Upper lobe of right lung (tissue), 1 donor: ENCODE measurements at regions not wholly inside any gene's neighbourhood (a gene's known extent, or its start where the extent isn't known, plus 50 kb on each side); places are given as distances from the start of the nearest gene placed in this dataset.

ENCODE experiments used
- ATAC-seq: fragments of 200-7000 bp; cut with Tn5 transposase; one replicate; pipeline ENCODE4 v1.9.1; 2020; ENCODE audit warnings: mild to moderate bottlenecking, moderate library complexity
- DNase-seq: peaks from one replicate; pipeline ENCODE4 v3.0.0-alpha.2; 2020
- H3K27ac ChIP-seq: fragments of 200-600 bp; one replicate; pipeline ENCODE4 v1.8.0; 2022
- H3K27me3 ChIP-seq: fragments of 200-600 bp; one replicate; pipeline ENCODE4 v1.8.0; 2022; ENCODE audit warnings: mild to moderate bottlenecking
- H3K36me3 ChIP-seq: fragments of 200-600 bp; one replicate; pipeline ENCODE4 v1.8.0; 2022
- H3K4me1 ChIP-seq: fragments of 200-600 bp; one replicate; pipeline ENCODE4 v1.8.0; 2022
- H3K4me3 ChIP-seq: fragments of 200-600 bp; one replicate; pipeline ENCODE4 v1.8.0; 2022; ENCODE audit warnings: mild to moderate bottlenecking
- H3K9me3 ChIP-seq: fragments of 200-600 bp; one replicate; pipeline ENCODE4 v1.8.0; 2022
- intact Hi-C: fragments of 100-400 bp; cut with DNase I; formaldehyde crosslinking; loops from one replicate; pipeline ENCODE4 v1.11.0; 2022
- TF ChIP-seq, protein P1 (sequence below): fragments of 200-600 bp; IDR thresholded peaks from one replicate; pipeline ENCODE4 v1.8.0; 2022; ENCODE audit warnings: antibody characterized with exemption
- donor health status: DM: no; HTN: yes; CAD: no; lungs with severe emphysema.

- ATAC-seq (no peak), DNase-seq (no peak)
- no peak overlapping the region for H3K27ac ChIP-seq
- H3K4me3 ChIP-seq = no peak overlapping the region
- no peaks in the 10 kb centered on the region for H3K9me3 ChIP-seq
- H3K27me3 ChIP-seq = no peaks in the 10 kb centered on the region
- TF ChIP-seq, protein P1, sequence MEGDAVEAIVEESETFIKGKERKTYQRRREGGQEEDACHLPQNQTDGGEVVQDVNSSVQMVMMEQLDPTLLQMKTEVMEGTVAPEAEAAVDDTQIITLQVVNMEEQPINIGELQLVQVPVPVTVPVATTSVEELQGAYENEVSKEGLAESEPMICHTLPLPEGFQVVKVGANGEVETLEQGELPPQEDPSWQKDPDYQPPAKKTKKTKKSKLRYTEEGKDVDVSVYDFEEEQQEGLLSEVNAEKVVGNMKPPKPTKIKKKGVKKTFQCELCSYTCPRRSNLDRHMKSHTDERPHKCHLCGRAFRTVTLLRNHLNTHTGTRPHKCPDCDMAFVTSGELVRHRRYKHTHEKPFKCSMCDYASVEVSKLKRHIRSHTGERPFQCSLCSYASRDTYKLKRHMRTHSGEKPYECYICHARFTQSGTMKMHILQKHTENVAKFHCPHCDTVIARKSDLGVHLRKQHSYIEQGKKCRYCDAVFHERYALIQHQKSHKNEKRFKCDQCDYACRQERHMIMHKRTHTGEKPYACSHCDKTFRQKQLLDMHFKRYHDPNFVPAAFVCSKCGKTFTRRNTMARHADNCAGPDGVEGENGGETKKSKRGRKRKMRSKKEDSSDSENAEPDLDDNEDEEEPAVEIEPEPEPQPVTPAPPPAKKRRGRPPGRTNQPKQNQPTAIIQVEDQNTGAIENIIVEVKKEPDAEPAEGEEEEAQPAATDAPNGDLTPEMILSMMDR = no peak
- no peaks in the 10 kb centered on the region for H3K4me1 ChIP-seq
- H3K36me3 ChIP-seq = no peaks in the 10 kb centered on the region
- intact Hi-C loops = no loop called here
These were observed 303.6 kb downstream of the LMX1A start for GRCh38 chr1:165052936-165053335.

DNA sequence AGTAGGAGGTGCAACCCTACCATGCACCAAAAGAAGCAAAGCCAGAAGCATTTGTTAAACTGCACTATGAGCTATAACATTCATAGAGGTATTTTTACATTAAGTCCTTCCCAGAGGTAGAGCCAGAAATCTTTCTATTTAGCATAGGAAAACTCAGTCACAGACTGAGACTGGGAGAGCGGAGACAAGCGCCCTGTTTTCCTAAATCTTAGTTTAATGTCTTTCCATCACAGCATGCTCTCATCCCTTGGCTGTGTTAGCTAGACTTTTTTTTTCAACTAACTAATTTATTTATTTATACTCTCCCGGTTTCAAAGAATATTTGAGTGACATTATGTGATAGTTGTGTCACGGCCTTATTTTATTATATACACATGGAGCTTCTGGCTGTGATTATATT, 304.1 kb downstream of the LMX1A start:
- H3K9me3 ChIP-seq = no peaks in the 10 kb centered on the region
- no peak for ATAC-seq
- no peak overlapping the region for H3K27ac ChIP-seq
- intact Hi-C loops = no loop called here
- DNase-seq = no peak
- H3K4me3 ChIP-seq = no peak overlapping the region
- H3K27me3 ChIP-seq = no peaks in the 10 kb centered on the region
- no peaks in the 10 kb centered on the region for H3K36me3 ChIP-seq
- TF ChIP-seq, protein P1 = no peak
- H3K4me1 ChIP-seq = no peaks in the 10 kb centered on the region

GRCh38 chr1:165050246-165050645, 306.3 kb downstream of the LMX1A start:
- no peaks in the 10 kb centered on the region for H3K4me1 ChIP-seq
- ATAC-seq (no peak), DNase-seq (no peak)
- H3K27ac ChIP-seq = no peak overlapping the region
- H3K27me3 ChIP-seq = no peaks in the 10 kb centered on the region
- intact Hi-C loops = no loop called here
- no peaks in the 10 kb centered on the region for H3K36me3 ChIP-seq
- H3K4me3 ChIP-seq = no peak overlapping the region
- H3K9me3 ChIP-seq = no peaks in the 10 kb centered on the region
- TF ChIP-seq, protein P1 = no peak

DNA sequence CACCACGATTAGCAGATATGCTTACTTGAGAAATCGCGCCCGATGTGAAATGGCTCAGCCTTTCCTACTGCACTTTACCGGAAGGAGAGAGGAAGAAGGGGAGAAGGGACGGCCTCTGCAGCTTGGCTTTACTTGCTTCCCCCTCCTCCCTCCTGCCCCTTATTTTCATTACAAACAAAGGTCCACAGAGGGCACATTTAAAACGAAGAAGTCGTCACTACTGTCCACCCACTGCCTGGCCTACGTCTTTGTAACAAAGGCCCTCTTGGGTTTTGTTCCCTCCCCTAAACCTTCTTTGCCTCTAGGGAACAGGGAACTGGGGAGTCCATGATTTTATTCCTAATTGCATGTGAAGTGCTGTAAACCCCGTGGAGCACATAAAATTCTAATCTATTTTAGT, 308.5 kb downstream of the LMX1A start:
- ATAC-seq (no peak), DNase-seq (no peak)
- no peaks in the 10 kb centered on the region for H3K9me3 ChIP-seq
- no peaks in the 10 kb centered on the region for H3K36me3 ChIP-seq
- no peaks in the 10 kb centered on the region for H3K27me3 ChIP-seq
- intact Hi-C loops = no loop called here
- no peaks in the 10 kb centered on the region for H3K4me1 ChIP-seq
- no peak overlapping the region for H3K27ac ChIP-seq
- no peak overlapping the region for H3K4me3 ChIP-seq
- TF ChIP-seq, protein P1 = no peak

DNA sequence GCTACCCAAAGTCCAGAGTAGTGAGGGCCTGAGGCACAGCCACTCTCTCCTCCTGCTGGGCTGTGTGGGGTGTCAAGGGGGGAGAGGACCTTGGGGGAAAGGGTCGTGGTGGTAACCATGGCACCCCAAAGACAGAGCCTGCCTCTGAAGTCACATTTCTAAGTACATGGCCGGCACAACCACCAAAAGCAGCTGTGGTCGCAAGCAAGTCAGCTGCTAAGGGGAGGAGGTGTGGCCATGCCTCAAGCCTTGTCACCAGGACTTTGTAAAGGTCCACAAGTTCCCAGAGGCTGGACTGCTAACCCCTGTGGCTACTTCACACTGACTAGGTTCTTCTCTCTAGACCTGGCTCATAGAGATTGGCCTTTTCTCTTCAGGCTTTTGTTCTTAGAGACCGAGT, 310.6 kb downstream of the LMX1A start:
- TF ChIP-seq, protein P1 = no peak
- Histone ChIP-seq H3K27me3 (no peaks in the 10 kb centered on the region), H3K4me3 (no peak overlapping the region), H3K9me3 (no peaks in the 10 kb centered on the region), H3K27ac (no peak overlapping the region), H3K4me1 (no peaks in the 10 kb centered on the region), H3K36me3 (no peaks in the 10 kb centered on the region)
- ATAC-seq (no peak), DNase-seq (no peak)
- intact Hi-C loops = no loop called here

GRCh38 chr1:165040641-165041040, 315.9 kb downstream of the LMX1A start:
- no peaks in the 10 kb centered on the region for H3K27me3 ChIP-seq
- H3K27ac ChIP-seq = no peak overlapping the region
- H3K4me1 ChIP-seq = no peaks in the 10 kb centered on the region
- ATAC-seq = no peak
- H3K4me3 ChIP-seq = no peak overlapping the region
- H3K9me3 ChIP-seq = no peaks in the 10 kb centered on the region
- H3K36me3 ChIP-seq = no peaks in the 10 kb centered on the region
- TF ChIP-seq, protein P1 = no peak
- intact Hi-C loops = no loop called here
- no peak for DNase-seq
